Smooth muscle cell (in vitro differentiated cells): ENCODE measurements at regions not wholly inside any gene's neighbourhood (a gene's known extent, or its start where the extent isn't known, plus 50 kb on each side); places are given as distances from the start of the nearest gene placed in this dataset.
"Not testable (repeated sequence)": the region's sequence is repeated elsewhere in the genome, so short reads cannot be mapped to it uniquely, and the experiment has no call there.

ENCODE experiments used
- DNase-seq: peaks from one replicate; lab custom pipeline; 2025; ENCODE audit not compliant: unreplicated experiment; lab: John Stamatoyannopoulos, UW
- H2AFZ ChIP-seq: fragments of 200-600 bp; sonication (generic); 2 replicates; pipeline ENCODE4 v1.6.0; 2016; ENCODE audit warnings: antibody characterized with exemption, low read depth, mild to moderate bottlenecking
- H3F3A ChIP-seq: fragments of 200-600 bp; sonication (generic); 2 replicates; pipeline ENCODE4 v1.6.0; 2017; ENCODE audit warnings: antibody characterized with exemption, low read depth
- H3K27ac ChIP-seq: fragments of 200-600 bp; sonication (generic); 2 replicates; pipeline ENCODE4 v1.5.1; 2016; ENCODE audit warnings: low read depth, mild to moderate bottlenecking
- H3K27me3 ChIP-seq: fragments of 200-600 bp; sonication (generic); 2 replicates; pipeline ENCODE4 v1.6.1; 2016; ENCODE audit warnings: low read depth, mild to moderate bottlenecking
- H3K36me3 ChIP-seq: fragments of 200-600 bp; sonication (generic); 2 replicates; pipeline ENCODE4 v1.5.1; 2016; ENCODE audit warnings: low read depth
- H3K4me1 ChIP-seq: fragments of 200-600 bp; sonication (generic); 2 replicates; pipeline ENCODE4 v1.5.1; 2016; ENCODE audit warnings: low read depth
- H3K4me2 ChIP-seq: fragments of 200-600 bp; sonication (generic); 2 replicates; pipeline ENCODE4 v1.6.0; 2016; ENCODE audit warnings: mild to moderate bottlenecking
- H3K4me3 ChIP-seq: fragments of 200-600 bp; sonication (generic); 2 replicates; pipeline ENCODE4 v1.5.1; 2016; ENCODE audit warnings: mild to moderate bottlenecking
- H3K79me2 ChIP-seq: fragments of 200-600 bp; sonication (generic); 2 replicates; pipeline ENCODE4 v1.6.0; 2016; ENCODE audit warnings: low read depth, mild to moderate bottlenecking
- H3K9ac ChIP-seq: fragments of 200-600 bp; sonication (generic); 2 replicates; pipeline ENCODE4 v1.6.0; 2016; ENCODE audit warnings: low read depth
- H3K9me3 ChIP-seq: fragments of 200-600 bp; sonication (generic); replicated peaks from 2 replicates; pipeline ENCODE4 v1.5.1; 2016; ENCODE audit warnings: low read depth
- H4K20me1 ChIP-seq: fragments of 200-600 bp; sonication (generic); 2 replicates; pipeline ENCODE4 v1.6.0; 2016; ENCODE audit warnings: low read depth
- CTCF ChIP-seq: fragments of 200-600 bp; sonication (generic); IDR thresholded peaks from 2 replicates; pipeline ENCODE4 v1.5.1; 2017; ENCODE audit warnings: borderline replicate concordance, mild to moderate bottlenecking, antibody characterized with exemption; ENCODE audit not compliant: insufficient read depth, poor library complexity, severe bottlenecking
- WGBS: methylation state at CpG from one replicate; pipeline ENCODE4 v1.1.7; 2016; ENCODE audit warnings: low lambda C conversion rate; 5-methylcytosine and 5-hydroxymethylcytosine counted together

GRCh38 chr1:213419401-213420030 lies 368.5 kb downstream of the RPS6KC1 start:
- 84% methylated on average over 3 of the region's 3 CpGs for WGBS
- H3K9me3 ChIP-seq, result no peaks in the 10 kb centered on the region
- no peak overlapping the region for H3K4me3 ChIP-seq
- H3K79me2 ChIP-seq, result no peaks in the 10 kb centered on the region
- no peaks in the 10 kb centered on the region for H4K20me1 ChIP-seq
- H3K4me1 ChIP-seq, result no peaks in the 10 kb centered on the region
- no peak overlapping the region for H3K27ac ChIP-seq
- no peak for TF ChIP-seq CTCF
- H2AFZ ChIP-seq, result no peak overlapping the region
- H3F3A ChIP-seq, result no peaks in the 10 kb centered on the region
- H3K36me3 ChIP-seq, result no peaks in the 10 kb centered on the region
- no peak overlapping the region for H3K9ac ChIP-seq
- no peak overlapping the region for H3K4me2 ChIP-seq
- no peak for DNase-seq
- H3K27me3 ChIP-seq, result no peaks in the 10 kb centered on the region

GRCh38 chr1:213421178-213421577 lies 370.1 kb downstream of the RPS6KC1 start:
- not testable (repeated sequence) for H3K79me2 ChIP-seq, H3K4me2 ChIP-seq, DNase-seq, H3K9me3 ChIP-seq, H3K4me1 ChIP-seq, H3K9ac ChIP-seq, H3K27me3 ChIP-seq, H3K4me3 ChIP-seq, H3K36me3 ChIP-seq, H4K20me1 ChIP-seq, H2AFZ ChIP-seq, H3F3A ChIP-seq, H3K27ac ChIP-seq
- WGBS, result 93% methylated on average over 7 of the region's 7 CpGs

- 84% methylated on average over 4 of the region's 4 CpGs for WGBS
- no peak for TF ChIP-seq CTCF
- no peak for DNase-seq
Measured at GRCh38 chr1:213423041-213423440, 372.0 kb downstream of the RPS6KC1 start.

GRCh38 chr1:213423605-213424004 lies 372.6 kb downstream of the RPS6KC1 start:
- Histone ChIP-seq H4K20me1 (no peaks in the 10 kb centered on the region), H3K9ac (no peak overlapping the region), H3K9me3 (no peaks in the 10 kb centered on the region), H2AFZ (no peak overlapping the region), H3K27ac (no peak overlapping the region), H3K79me2 (no peaks in the 10 kb centered on the region), H3K4me3 (no peak overlapping the region), H3K36me3 (no peaks in the 10 kb centered on the region), H3K4me1 (no peaks in the 10 kb centered on the region), H3K4me2 (no peak overlapping the region), H3F3A (no peaks in the 10 kb centered on the region), H3K27me3 (peaks cover 6% of the 10 kb centered on the region)
- no peak for DNase-seq
- WGBS, result 88% methylated on average over 12 of the region's 12 CpGs
- TF ChIP-seq CTCF, result no peak

More at GRCh38 chr1:213423041-213423440, 372.0 kb downstream of the RPS6KC1 start:
- Histone ChIP-seq H3K9me3 (no peaks in the 10 kb centered on the region), H3K4me2 (no peak overlapping the region), H3K9ac (no peak overlapping the region), H3K4me3 (no peak overlapping the region), H3K27me3 (peaks cover 6% of the 10 kb centered on the region), H3K4me1 (no peaks in the 10 kb centered on the region), H2AFZ (no peak overlapping the region), H3K79me2 (no peaks in the 10 kb centered on the region), H3K27ac (no peak overlapping the region), H4K20me1 (no peaks in the 10 kb centered on the region), H3K36me3 (no peaks in the 10 kb centered on the region), H3F3A (no peaks in the 10 kb centered on the region)
